H1 (cell line): ENCODE measurements at regions not wholly inside any gene's neighbourhood (a gene's known extent, or its start where the extent isn't known, plus 50 kb on each side); places are given as distances from the start of the nearest gene placed in this dataset.

ENCODE experiments used
- CTCF ChIA-PET: fragments of 300-600 bp; sonication (Branson Sonifier 250); formaldehyde crosslinking; loops from one replicate; lab custom pipeline; 2021; ENCODE audit not compliant: partially characterized antibody; lab: Charles Lee
- POLR2A ChIA-PET: fragments of 300-600 bp; sonication (Branson Sonifier 250); formaldehyde crosslinking; loops from one replicate; lab custom pipeline; 2021; ENCODE audit warnings: inconsistent platforms; ENCODE audit not compliant: partially characterized antibody; lab: Charles Lee
- DNase-seq, 2 experiments: peaks; one replicate each; pipeline versions ENCODE4 v3.0.0 to v3.0.0-alpha.2; 2010 to 2022; ENCODE audit warnings: low spot score in 2 of 2, low read depth in 1 of 2, mixed read lengths in 1 of 2
- FAIRE-seq: peaks from 2 replicates; lab custom pipeline; 2011; peaks lifted over from hg19 to GRCh38; lab: Jason Lieb, UNC
- H2AFZ ChIP-seq: 2 replicates; pipeline ENCODE4 v1.8.1; 2012; ENCODE audit warnings: low read length, inconsistent platforms
- H2AK5ac ChIP-seq: 2 replicates; pipeline ENCODE4 v1.6.1; 2013; ENCODE audit warnings: low read depth, low read length
- H2BK120ac ChIP-seq: replicated peaks from 2 replicates; pipeline ENCODE3; 2013; ENCODE audit warnings: low read depth, low read length, inconsistent platforms
- H2BK12ac ChIP-seq: 2 replicates; pipeline ENCODE4 v1.6.1; 2013; ENCODE audit warnings: low read depth, low read length
- H2BK15ac ChIP-seq: 2 replicates; pipeline ENCODE4 v1.6.1; 2013; ENCODE audit warnings: low read length
- H2BK20ac ChIP-seq: 2 replicates; pipeline ENCODE4 v1.6.1; 2013; ENCODE audit warnings: low read length
- H2BK5ac ChIP-seq: 2 replicates; pipeline ENCODE4 v1.6.1; 2013; ENCODE audit warnings: low read depth, low read length
- H3K14ac ChIP-seq: 2 replicates; pipeline ENCODE4 v1.6.1; 2013; ENCODE audit warnings: inconsistent platforms; ENCODE audit not compliant: insufficient read length
- H3K18ac ChIP-seq: 2 replicates; pipeline ENCODE4 v1.6.1; 2013; ENCODE audit warnings: low read length; ENCODE audit errors: extremely low read depth
- H3K23ac ChIP-seq: 2 replicates; pipeline ENCODE4 v1.6.1; 2013; ENCODE audit warnings: inconsistent platforms; ENCODE audit not compliant: insufficient read length
- H3K23me2 ChIP-seq: 2 replicates; pipeline ENCODE4 v1.6.1; 2013; ENCODE audit warnings: low read depth, low read length
- H3K27ac ChIP-seq: 2 replicates; pipeline ENCODE4 v1.6.1; 2011; ENCODE audit warnings: low read depth, low read length, inconsistent platforms
- H3K27me3 ChIP-seq, 4 experiments: replicated peaks in 1 of 4; 1 replicate in 1 of 4; 2 replicates in 3 of 4; pipeline versions ENCODE4 v1.6.1 to v1.8.1; 2011 to 2013; ENCODE audit warnings: low read length in 3 of 4, mild to moderate bottlenecking in 3 of 4, inconsistent platforms in 2 of 4, mixed read lengths in 2 of 4, moderate library complexity in 1 of 4; ENCODE audit not compliant: control insufficient read depth in 3 of 4, insufficient read depth in 3 of 4; ENCODE audit errors: extremely low read depth in 1 of 4
- H3K36me3 ChIP-seq, 4 experiments: 2 replicates each; pipeline versions ENCODE4 v1.6.1 to v1.8.1; 2011 to 2013; ENCODE audit warnings: mild to moderate bottlenecking in 4 of 4, low read length in 3 of 4, moderate library complexity in 2 of 4, control low read depth in 1 of 4, inconsistent platforms in 1 of 4; ENCODE audit not compliant: insufficient read depth in 4 of 4, control insufficient read depth in 2 of 4
- H3K4ac ChIP-seq: replicated peaks from 2 replicates; pipeline ENCODE3; 2013; ENCODE audit warnings: low read length, low read depth, mixed read lengths, inconsistent platforms; ENCODE audit not compliant: insufficient read length
- H3K4me1 ChIP-seq, 4 experiments: replicated peaks in 1 of 4; 1 replicate in 1 of 4; 2 replicates in 3 of 4; pipeline versions ENCODE4 v1.6.1 to v1.8.1; 2011 to 2013; ENCODE audit warnings: low read length in 3 of 4, inconsistent platforms in 2 of 4, mixed read lengths in 1 of 4; ENCODE audit not compliant: insufficient read depth in 4 of 4, control insufficient read depth in 3 of 4
- H3K4me2 ChIP-seq, 2 experiments: 2 replicates each; pipeline versions ENCODE4 v1.6.1 to v1.8.1; 2011 to 2013; ENCODE audit warnings: low read depth in 2 of 2, low read length in 2 of 2, control low read depth in 1 of 2, inconsistent platforms in 1 of 2, mild to moderate bottlenecking in 1 of 2; ENCODE audit not compliant: insufficient read depth in 1 of 2
- H3K4me3 ChIP-seq, 4 experiments: fragments of 200-600, 300-600 bp in 1 of 4; sonication (generic), shearing (Covaris generic), sonication (Bioruptor Twin) in 1 of 4; 2 replicates each; pipeline versions ENCODE4 v1.5.1 to v1.8.1; 2011 to 2016; ENCODE audit warnings: low read length in 4 of 4, low read depth in 3 of 4, control low read depth in 2 of 4, inconsistent platforms in 2 of 4, mild to moderate bottlenecking in 2 of 4, mixed read lengths in 1 of 4, moderate library complexity in 1 of 4; ENCODE audit not compliant: insufficient read depth in 2 of 4; ENCODE audit errors: extremely low read depth in 1 of 4
- H3K56ac ChIP-seq: replicated peaks from 2 replicates; pipeline ENCODE3; 2013; ENCODE audit warnings: low read depth, mild to moderate bottlenecking, mixed read lengths, low read length, inconsistent platforms; ENCODE audit not compliant: insufficient read length
- H3K79me1 ChIP-seq: 2 replicates; pipeline ENCODE4 v1.6.1; 2013; ENCODE audit warnings: low read depth, low read length, control low read depth
- H3K79me2 ChIP-seq, 2 experiments: 2 replicates each; pipeline versions ENCODE4 v1.6.1 to v1.8.1; 2012 to 2013; ENCODE audit warnings: low read length in 2 of 2, mild to moderate bottlenecking in 2 of 2, inconsistent platforms in 1 of 2; ENCODE audit not compliant: insufficient read depth in 2 of 2, control insufficient read depth in 1 of 2
- H3K9ac ChIP-seq, 4 experiments: replicated peaks in 1 of 4; 1 replicate in 1 of 4; 2 replicates in 3 of 4; pipeline versions ENCODE4 v1.6.1 to v1.8.1; 2011 to 2013; ENCODE audit warnings: low read depth in 3 of 4, low read length in 3 of 4, control low read depth in 2 of 4, mild to moderate bottlenecking in 2 of 4, moderate library complexity in 2 of 4, inconsistent platforms in 1 of 4; ENCODE audit errors: extremely low read depth in 1 of 4
- H3K9me3 ChIP-seq, 2 experiments: 2 replicates each; pipeline versions ENCODE4 v1.6.1 to v1.8.1; 2012 to 2013; ENCODE audit warnings: mild to moderate bottlenecking in 2 of 2, moderate library complexity in 2 of 2, control low read depth in 1 of 2, inconsistent platforms in 1 of 2, low read depth in 1 of 2, low read length in 1 of 2, mixed read lengths in 1 of 2; ENCODE audit not compliant: insufficient read depth in 2 of 2
- H4K20me1 ChIP-seq, 2 experiments: replicated peaks in 1 of 2; 2 replicates each; pipeline versions ENCODE3 to v1.8.1; 2011 to 2013; ENCODE audit warnings: inconsistent platforms in 2 of 2, low read length in 2 of 2, mild to moderate bottlenecking in 1 of 2; ENCODE audit not compliant: insufficient read depth in 2 of 2, control insufficient read depth in 1 of 2
- H4K5ac ChIP-seq: 2 replicates; pipeline ENCODE4 v1.6.1; 2013; ENCODE audit warnings: low read length, low read depth, mixed read lengths, inconsistent platforms; ENCODE audit not compliant: insufficient read length
- H4K8ac ChIP-seq: 2 replicates; pipeline ENCODE4 v1.8.0; 2013; ENCODE audit warnings: mild to moderate bottlenecking, moderate library complexity, low read length, inconsistent platforms; ENCODE audit not compliant: insufficient read depth; ENCODE audit errors: extremely low read depth
- H4K91ac ChIP-seq: replicated peaks from 2 replicates; pipeline ENCODE3; 2013; ENCODE audit warnings: low read length, mixed read lengths, inconsistent platforms; ENCODE audit not compliant: insufficient read length
- POU5F1 ChIP-seq: IDR thresholded peaks from 2 replicates; pipeline ENCODE4 v1.6.1; 2011; ENCODE audit warnings: low read depth, mild to moderate bottlenecking, low read length, moderate library complexity
- SP2 ChIP-seq: IDR thresholded peaks from 2 replicates; pipeline ENCODE4 v1.6.1; 2012; ENCODE audit warnings: mild to moderate bottlenecking, low read length, inconsistent platforms
- WGBS, 2 experiments: shearing (Covaris generic) in 1 of 2; methylation state at CpG; one replicate each; pipeline versions ENCODE4 v1.1.6 to v1.1.7; 2013 to 2015; ENCODE audit warnings: low lambda C conversion rate in 2 of 2, mixed read lengths in 2 of 2, inconsistent platforms in 1 of 2, low coverage in 1 of 2, missing lambda C conversion rate in 1 of 2; ENCODE audit not compliant: insufficient replicate concordance in 2 of 2, insufficient coverage in 1 of 2, insufficient read length in 1 of 2; ENCODE audit errors: extremely low coverage in 1 of 2, missing lambda C conversion rate in 1 of 2; 5-methylcytosine and 5-hydroxymethylcytosine counted together

DNA sequence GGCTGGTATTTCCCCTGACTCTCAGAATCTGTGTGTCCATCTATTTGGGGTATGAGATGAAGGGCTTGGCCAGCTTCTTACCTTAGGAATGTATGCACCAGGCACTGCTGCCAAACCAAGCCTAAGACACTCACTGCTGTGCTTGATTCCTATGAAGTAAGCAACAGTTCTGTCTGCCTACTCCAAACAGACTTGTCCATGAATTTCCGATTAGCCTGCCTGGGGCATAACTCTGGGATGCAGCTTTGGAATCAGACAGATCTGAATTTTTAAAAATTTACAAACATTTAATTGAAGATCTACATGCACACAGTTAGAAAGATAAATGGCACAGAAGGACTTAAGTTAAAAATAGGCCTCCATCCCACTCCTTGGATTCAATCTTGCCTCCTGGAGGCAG, 59.5 kb upstream of the JDP2 start:
- Histone ChIP-seq H3K4me1 (no peaks in the 10 kb centered on the region), H3K36me3 (no peaks in the 10 kb centered on the region), H3K18ac (no peak overlapping the region), H4K5ac (no peak overlapping the region), H3K23me2 (no peaks in the 10 kb centered on the region), H3K9me3 (no peaks in the 10 kb centered on the region), H4K91ac (no peak overlapping the region), H3K56ac (no peak overlapping the region), H2BK5ac (no peak overlapping the region), H3K27ac (no peak overlapping the region), H3K79me2 (no peaks in the 10 kb centered on the region), H4K8ac (no peak overlapping the region), H2AFZ (no peak overlapping the region), H3K23ac (no peak overlapping the region), H3K14ac (no peak overlapping the region), H2BK120ac (no peak overlapping the region), H3K4ac (no peak overlapping the region), H2BK20ac (no peak overlapping the region), H3K4me3 (no peak overlapping the region), H2BK15ac (no peak overlapping the region), H3K9ac (no peak overlapping the region), H4K20me1 (no peaks in the 10 kb centered on the region), H3K27me3 (no peaks in the 10 kb centered on the region), H3K4me2 (no peak overlapping the region), H2AK5ac (no peak overlapping the region), H2BK12ac (no peak overlapping the region), H3K79me1 (no peaks in the 10 kb centered on the region)
- POLR2A ChIA-PET: no interaction called here
- CTCF ChIA-PET: interaction anchor here (0.8 kb wide), 1 partner anchor 65 kb away, joined by 3 read pairs; no protein-coding TSS in a partner anchor
- FAIRE-seq (no peak), DNase-seq (no peak)
- 83% methylated on average over 1 of the region's 1 CpG; no CpG with 5 or more reads in 1 of the 2 experiments for WGBS, 2 experiments
- no peak for TF ChIP-seq SP2
- no peak for TF ChIP-seq POU5F1
